ENCODE measurements at regions not wholly inside any gene's neighbourhood (a gene's known extent, or its start where the extent isn't known, plus 50 kb on each side); places are given as distances from the start of the nearest gene placed in this dataset.

DNA sequence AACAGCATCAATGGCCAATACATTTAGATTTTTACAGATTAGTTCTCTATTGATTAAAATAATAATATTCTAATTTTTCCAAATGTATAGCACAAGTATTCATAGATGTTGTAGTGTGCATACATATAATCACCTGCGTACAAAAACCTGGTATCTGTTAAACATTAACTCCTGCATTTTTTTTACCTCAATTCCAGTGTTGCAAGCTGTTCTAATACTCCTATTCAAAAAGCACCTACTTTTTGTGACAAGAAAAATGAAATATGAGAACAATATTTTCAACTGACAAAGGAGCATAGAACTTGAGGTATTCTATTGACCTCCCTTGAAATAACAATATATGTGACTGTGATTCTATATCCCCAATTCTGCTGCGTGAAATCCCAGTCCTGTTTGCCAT lies 422.9 kb upstream of the PCDH20 start:
- TF ChIP-seq, protein P1, sequence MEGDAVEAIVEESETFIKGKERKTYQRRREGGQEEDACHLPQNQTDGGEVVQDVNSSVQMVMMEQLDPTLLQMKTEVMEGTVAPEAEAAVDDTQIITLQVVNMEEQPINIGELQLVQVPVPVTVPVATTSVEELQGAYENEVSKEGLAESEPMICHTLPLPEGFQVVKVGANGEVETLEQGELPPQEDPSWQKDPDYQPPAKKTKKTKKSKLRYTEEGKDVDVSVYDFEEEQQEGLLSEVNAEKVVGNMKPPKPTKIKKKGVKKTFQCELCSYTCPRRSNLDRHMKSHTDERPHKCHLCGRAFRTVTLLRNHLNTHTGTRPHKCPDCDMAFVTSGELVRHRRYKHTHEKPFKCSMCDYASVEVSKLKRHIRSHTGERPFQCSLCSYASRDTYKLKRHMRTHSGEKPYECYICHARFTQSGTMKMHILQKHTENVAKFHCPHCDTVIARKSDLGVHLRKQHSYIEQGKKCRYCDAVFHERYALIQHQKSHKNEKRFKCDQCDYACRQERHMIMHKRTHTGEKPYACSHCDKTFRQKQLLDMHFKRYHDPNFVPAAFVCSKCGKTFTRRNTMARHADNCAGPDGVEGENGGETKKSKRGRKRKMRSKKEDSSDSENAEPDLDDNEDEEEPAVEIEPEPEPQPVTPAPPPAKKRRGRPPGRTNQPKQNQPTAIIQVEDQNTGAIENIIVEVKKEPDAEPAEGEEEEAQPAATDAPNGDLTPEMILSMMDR (IDR thresholded peaks at IDR 0.05): no peak
- Histone ChIP-seq H3K9me3 (no peaks in the 10 kb centered on the region), H3K4me3 (no peak overlapping the region), H3K27ac (no peak overlapping the region), H3K4me1 (no peaks in the 10 kb centered on the region), H3K27me3 (ENCODE audit: low read depth) (no peaks in the 10 kb centered on the region), H3K36me3 (no peaks in the 10 kb centered on the region)
- intact Hi-C loops (cut with DNase I): no loop called here
- DNase-seq: no peak
- no peak for ATAC-seq

DNA sequence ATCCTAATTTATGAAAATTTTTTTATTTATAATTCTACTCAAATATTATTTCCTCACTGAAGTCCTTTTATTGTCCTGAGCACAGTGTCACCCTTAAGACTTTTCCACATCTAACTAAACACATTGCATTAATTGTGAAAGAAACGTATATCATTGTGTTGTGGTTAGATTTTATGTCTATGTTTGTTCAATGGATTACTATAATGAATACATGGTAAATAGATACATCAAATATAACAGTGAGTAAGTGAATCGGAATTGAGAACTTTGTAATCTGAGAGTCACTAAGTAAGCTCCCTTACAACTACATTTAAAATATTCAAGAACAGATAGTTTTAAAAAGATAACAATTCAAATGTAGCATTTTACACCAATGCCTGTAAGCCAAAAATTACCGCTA lies 417.6 kb upstream of the PCDH20 start:
- Histone ChIP-seq H3K27me3 (ENCODE audit: low read depth) (no peaks in the 10 kb centered on the region), H3K9me3 (no peaks in the 10 kb centered on the region), H3K4me1 (no peaks in the 10 kb centered on the region), H3K4me3 (no peak overlapping the region), H3K27ac (no peak overlapping the region), H3K36me3 (no peaks in the 10 kb centered on the region)
- intact Hi-C loops (cut with DNase I): no loop called here
- DNase-seq (no peak), ATAC-seq (no peak)
- TF ChIP-seq, protein P1 (IDR thresholded peaks at IDR 0.05): no peak

DNA sequence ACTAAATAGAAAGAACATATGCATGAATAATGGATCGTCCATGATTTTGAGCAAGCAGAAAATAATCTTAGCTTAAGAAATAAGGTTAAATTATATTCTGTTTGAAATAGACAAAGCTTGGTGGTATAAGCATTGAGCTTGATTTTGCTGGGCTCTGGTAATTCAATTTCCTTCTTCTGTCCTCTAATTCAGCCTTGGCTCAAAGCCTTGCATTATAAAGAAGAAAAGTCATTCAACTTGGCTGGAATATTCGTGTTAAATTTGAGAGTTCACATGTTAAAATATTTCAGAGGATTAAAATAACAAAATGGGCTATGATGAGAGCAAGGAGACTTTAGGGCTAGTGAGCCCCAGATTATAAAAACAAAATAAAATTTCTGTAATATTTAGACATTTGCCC lies 415.4 kb upstream of the PCDH20 start:
- H3K4me3 ChIP-seq: no peak overlapping the region
- no peaks in the 10 kb centered on the region for H3K36me3 ChIP-seq
- intact Hi-C loops (cut with DNase I): no loop called here
- TF ChIP-seq, protein P1 (IDR thresholded peaks at IDR 0.05): no peak
- H3K4me1 ChIP-seq: no peaks in the 10 kb centered on the region
- DNase-seq: no peak
- no peaks in the 10 kb centered on the region for H3K27me3 ChIP-seq (ENCODE audit: low read depth)
- H3K9me3 ChIP-seq: no peaks in the 10 kb centered on the region
- no peak for ATAC-seq
- no peak overlapping the region for H3K27ac ChIP-seq

DNA sequence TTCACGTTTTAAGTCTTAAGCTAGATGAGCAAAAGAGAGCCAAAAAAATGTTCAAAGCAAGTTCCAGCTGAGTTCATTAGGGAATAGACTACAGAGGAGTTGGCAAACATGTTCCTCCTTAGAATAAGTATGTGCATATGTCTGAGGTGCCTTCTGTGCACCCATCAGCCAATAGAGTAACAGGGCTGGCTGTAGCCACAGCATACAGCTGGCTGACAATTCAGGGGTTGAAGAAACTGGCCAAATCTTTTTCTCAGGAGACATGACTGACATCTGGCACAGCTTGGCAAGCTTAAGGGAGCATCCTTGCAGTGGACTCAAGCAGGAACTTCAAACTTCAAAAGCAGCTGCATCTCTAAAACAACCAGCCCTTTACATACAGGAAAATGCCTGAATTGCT lies 414.8 kb upstream of the PCDH20 start:
- ATAC-seq (no peak), DNase-seq (no peak)
- TF ChIP-seq, protein P1 (IDR thresholded peaks at IDR 0.05): no peak
- no peak overlapping the region for H3K27ac ChIP-seq
- H3K4me1 ChIP-seq: no peaks in the 10 kb centered on the region
- intact Hi-C loops (cut with DNase I): no loop called here
- H3K36me3 ChIP-seq: no peaks in the 10 kb centered on the region
- no peaks in the 10 kb centered on the region for H3K27me3 ChIP-seq (ENCODE audit: low read depth)
- no peak overlapping the region for H3K4me3 ChIP-seq
- no peaks in the 10 kb centered on the region for H3K9me3 ChIP-seq

DNA sequence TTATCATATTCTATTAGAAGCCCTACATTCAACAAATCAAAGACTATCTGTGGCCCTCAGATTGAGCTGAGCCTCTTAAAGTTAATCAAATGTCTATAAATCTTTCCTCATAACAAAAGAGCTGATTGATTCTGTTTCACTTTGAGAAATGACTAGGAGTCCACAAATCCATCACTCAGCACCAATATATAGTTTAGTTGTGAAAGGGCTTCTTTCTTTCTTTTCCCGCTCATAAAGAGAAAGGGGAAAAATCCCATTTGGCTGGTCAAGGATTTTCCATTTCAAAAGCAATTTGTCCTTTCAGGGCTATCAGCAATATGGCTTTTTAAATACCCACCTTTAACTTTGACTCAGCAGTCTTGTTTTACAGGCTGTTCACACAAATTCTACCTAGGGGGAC lies 408.5 kb upstream of the PCDH20 start:
- Histone ChIP-seq H3K4me1 (no peaks in the 10 kb centered on the region), H3K27ac (no peak overlapping the region), H3K9me3 (no peaks in the 10 kb centered on the region), H3K27me3 (ENCODE audit: low read depth) (no peaks in the 10 kb centered on the region), H3K4me3 (no peak overlapping the region), H3K36me3 (no peaks in the 10 kb centered on the region)
- ATAC-seq (no peak), DNase-seq (no peak)
- TF ChIP-seq, protein P1 (IDR thresholded peaks at IDR 0.05): no peak
- intact Hi-C loops (cut with DNase I): no loop called here

DNA sequence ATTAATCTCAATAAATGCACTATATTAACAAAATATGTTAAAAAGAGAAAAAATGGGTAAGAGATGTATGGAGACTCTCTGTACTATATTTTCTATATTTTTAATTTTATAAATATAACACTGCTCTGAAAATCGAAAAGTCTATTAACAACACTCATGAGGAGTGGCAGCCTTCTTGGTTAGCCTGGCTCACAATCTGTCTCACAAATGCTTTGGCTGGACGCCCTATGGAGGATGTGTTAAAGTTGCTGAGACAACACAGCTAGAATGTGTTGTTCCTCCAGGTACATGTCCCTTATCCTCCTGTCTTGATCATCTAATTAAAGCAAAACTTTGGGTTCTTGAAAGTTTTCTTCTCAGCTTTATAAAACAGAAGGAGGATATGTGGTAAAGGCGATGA lies 396.6 kb upstream of the PCDH20 start:
- no peak for DNase-seq
- Histone ChIP-seq H3K4me1 (no peaks in the 10 kb centered on the region), H3K36me3 (no peaks in the 10 kb centered on the region), H3K27me3 (ENCODE audit: low read depth) (no peaks in the 10 kb centered on the region), H3K9me3 (no peaks in the 10 kb centered on the region), H3K27ac (no peak overlapping the region), H3K4me3 (no peak overlapping the region)
- ATAC-seq: no peak
- intact Hi-C loops (cut with DNase I): no loop called here
- TF ChIP-seq, protein P1 (IDR thresholded peaks at IDR 0.05): no peak

All from lower lobe of right lung (tissue), 2 donors.